H1 (cell line): ENCODE measurements at regions not wholly inside any gene's neighbourhood (a gene's known extent, or its start where the extent isn't known, plus 50 kb on each side); places are given as distances from the start of the nearest gene placed in this dataset.

ENCODE experiments used
- BACH1 ChIP-seq: IDR thresholded peaks from 2 replicates; pipeline ENCODE4 v1.6.1; 2012; ENCODE audit warnings: low read length, improper control_type of control experiment
- BCL11A ChIP-seq, 2 experiments: IDR thresholded peaks; one replicate each; pipeline ENCODE4 v1.6.1; 2011; ENCODE audit warnings: low read depth in 2 of 2, low read length in 2 of 2, mild to moderate bottlenecking in 2 of 2
- CHD1 ChIP-seq: IDR thresholded peaks from 2 replicates; pipeline ENCODE4 v1.6.1; 2012; ENCODE audit warnings: low read depth, low read length, improper control_type of control experiment
- GABPA ChIP-seq: IDR thresholded peaks from 2 replicates; pipeline ENCODE4 v1.6.1; 2011; ENCODE audit warnings: mild to moderate bottlenecking, low read length, moderate library complexity, borderline replicate concordance; ENCODE audit not compliant: insufficient read depth
- HDAC2 ChIP-seq, 2 experiments: fragments of 300-600 bp in 1 of 2; sonication (generic) in 1 of 2; IDR thresholded peaks; 2 replicates each; pipeline ENCODE4 v1.6.1; 2011 to 2012; ENCODE audit warnings: low read depth in 2 of 2, low read length in 2 of 2, mild to moderate bottlenecking in 2 of 2, moderate library complexity in 2 of 2, borderline replicate concordance in 1 of 2, inconsistent platforms in 1 of 2
- RXRA ChIP-seq: IDR thresholded peaks from 2 replicates; pipeline ENCODE4 v1.6.1; 2011; ENCODE audit warnings: low read depth, mild to moderate bottlenecking, low read length, moderate library complexity; ENCODE audit not compliant: insufficient read depth
- SIN3A ChIP-seq, 2 experiments: IDR thresholded peaks in 1 of 2; conservative IDR thresholded peaks in 1 of 2; 2 replicates each; pipeline ENCODE4 v1.6.1; 2011 to 2012; ENCODE audit warnings: low read length in 2 of 2, improper control_type of control experiment in 1 of 2, low read depth in 1 of 2, mild to moderate bottlenecking in 1 of 2
- SP4 ChIP-seq: IDR thresholded peaks from 2 replicates; pipeline ENCODE4 v1.6.1; 2012; ENCODE audit warnings: low read length, inconsistent platforms
- TAF1 ChIP-seq: IDR thresholded peaks from 2 replicates; pipeline ENCODE4 v1.6.1; 2011; ENCODE audit warnings: mild to moderate bottlenecking, low read depth, low read length
- TEAD4 ChIP-seq: IDR thresholded peaks from 2 replicates; pipeline ENCODE4 v1.6.1; 2012; ENCODE audit warnings: low read depth, low read length, inconsistent platforms, mixed read lengths
- TF ChIP-seq, protein P1 (sequence below): fragments of 300-600 bp; sonication (generic); IDR thresholded peaks from 2 replicates; pipeline ENCODE4 v1.7.1; 2012; ENCODE audit warnings: low read length, moderate library complexity, mild to moderate bottlenecking, inconsistent platforms; ENCODE audit not compliant: insufficient replicate concordance
- TF ChIP-seq, protein P2 (sequence below): IDR thresholded peaks from 2 replicates; pipeline ENCODE4 v1.6.1; 2012; ENCODE audit warnings: inconsistent platforms

DNA sequence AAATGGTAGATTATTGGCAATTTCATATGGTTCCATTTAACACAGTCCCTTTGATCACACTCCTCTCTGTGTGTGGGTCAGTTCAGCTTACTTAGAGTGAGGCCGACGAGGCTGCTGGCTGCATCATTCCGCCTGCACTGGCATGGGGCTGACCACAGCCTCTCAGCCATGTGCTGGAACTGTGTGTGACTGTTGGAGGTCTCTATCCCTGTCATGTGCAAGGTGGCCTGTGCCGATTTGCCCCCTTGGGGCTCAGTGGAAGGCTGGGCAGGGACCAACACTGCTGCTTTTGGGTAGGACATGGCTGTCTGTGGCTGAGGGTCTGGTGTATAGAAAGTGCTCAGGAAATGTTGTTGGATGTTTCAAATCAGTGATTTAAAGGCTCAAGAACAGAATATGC lies 454.0 kb upstream of the HS6ST1 start (continued):
- TF ChIP-seq, protein P1, sequence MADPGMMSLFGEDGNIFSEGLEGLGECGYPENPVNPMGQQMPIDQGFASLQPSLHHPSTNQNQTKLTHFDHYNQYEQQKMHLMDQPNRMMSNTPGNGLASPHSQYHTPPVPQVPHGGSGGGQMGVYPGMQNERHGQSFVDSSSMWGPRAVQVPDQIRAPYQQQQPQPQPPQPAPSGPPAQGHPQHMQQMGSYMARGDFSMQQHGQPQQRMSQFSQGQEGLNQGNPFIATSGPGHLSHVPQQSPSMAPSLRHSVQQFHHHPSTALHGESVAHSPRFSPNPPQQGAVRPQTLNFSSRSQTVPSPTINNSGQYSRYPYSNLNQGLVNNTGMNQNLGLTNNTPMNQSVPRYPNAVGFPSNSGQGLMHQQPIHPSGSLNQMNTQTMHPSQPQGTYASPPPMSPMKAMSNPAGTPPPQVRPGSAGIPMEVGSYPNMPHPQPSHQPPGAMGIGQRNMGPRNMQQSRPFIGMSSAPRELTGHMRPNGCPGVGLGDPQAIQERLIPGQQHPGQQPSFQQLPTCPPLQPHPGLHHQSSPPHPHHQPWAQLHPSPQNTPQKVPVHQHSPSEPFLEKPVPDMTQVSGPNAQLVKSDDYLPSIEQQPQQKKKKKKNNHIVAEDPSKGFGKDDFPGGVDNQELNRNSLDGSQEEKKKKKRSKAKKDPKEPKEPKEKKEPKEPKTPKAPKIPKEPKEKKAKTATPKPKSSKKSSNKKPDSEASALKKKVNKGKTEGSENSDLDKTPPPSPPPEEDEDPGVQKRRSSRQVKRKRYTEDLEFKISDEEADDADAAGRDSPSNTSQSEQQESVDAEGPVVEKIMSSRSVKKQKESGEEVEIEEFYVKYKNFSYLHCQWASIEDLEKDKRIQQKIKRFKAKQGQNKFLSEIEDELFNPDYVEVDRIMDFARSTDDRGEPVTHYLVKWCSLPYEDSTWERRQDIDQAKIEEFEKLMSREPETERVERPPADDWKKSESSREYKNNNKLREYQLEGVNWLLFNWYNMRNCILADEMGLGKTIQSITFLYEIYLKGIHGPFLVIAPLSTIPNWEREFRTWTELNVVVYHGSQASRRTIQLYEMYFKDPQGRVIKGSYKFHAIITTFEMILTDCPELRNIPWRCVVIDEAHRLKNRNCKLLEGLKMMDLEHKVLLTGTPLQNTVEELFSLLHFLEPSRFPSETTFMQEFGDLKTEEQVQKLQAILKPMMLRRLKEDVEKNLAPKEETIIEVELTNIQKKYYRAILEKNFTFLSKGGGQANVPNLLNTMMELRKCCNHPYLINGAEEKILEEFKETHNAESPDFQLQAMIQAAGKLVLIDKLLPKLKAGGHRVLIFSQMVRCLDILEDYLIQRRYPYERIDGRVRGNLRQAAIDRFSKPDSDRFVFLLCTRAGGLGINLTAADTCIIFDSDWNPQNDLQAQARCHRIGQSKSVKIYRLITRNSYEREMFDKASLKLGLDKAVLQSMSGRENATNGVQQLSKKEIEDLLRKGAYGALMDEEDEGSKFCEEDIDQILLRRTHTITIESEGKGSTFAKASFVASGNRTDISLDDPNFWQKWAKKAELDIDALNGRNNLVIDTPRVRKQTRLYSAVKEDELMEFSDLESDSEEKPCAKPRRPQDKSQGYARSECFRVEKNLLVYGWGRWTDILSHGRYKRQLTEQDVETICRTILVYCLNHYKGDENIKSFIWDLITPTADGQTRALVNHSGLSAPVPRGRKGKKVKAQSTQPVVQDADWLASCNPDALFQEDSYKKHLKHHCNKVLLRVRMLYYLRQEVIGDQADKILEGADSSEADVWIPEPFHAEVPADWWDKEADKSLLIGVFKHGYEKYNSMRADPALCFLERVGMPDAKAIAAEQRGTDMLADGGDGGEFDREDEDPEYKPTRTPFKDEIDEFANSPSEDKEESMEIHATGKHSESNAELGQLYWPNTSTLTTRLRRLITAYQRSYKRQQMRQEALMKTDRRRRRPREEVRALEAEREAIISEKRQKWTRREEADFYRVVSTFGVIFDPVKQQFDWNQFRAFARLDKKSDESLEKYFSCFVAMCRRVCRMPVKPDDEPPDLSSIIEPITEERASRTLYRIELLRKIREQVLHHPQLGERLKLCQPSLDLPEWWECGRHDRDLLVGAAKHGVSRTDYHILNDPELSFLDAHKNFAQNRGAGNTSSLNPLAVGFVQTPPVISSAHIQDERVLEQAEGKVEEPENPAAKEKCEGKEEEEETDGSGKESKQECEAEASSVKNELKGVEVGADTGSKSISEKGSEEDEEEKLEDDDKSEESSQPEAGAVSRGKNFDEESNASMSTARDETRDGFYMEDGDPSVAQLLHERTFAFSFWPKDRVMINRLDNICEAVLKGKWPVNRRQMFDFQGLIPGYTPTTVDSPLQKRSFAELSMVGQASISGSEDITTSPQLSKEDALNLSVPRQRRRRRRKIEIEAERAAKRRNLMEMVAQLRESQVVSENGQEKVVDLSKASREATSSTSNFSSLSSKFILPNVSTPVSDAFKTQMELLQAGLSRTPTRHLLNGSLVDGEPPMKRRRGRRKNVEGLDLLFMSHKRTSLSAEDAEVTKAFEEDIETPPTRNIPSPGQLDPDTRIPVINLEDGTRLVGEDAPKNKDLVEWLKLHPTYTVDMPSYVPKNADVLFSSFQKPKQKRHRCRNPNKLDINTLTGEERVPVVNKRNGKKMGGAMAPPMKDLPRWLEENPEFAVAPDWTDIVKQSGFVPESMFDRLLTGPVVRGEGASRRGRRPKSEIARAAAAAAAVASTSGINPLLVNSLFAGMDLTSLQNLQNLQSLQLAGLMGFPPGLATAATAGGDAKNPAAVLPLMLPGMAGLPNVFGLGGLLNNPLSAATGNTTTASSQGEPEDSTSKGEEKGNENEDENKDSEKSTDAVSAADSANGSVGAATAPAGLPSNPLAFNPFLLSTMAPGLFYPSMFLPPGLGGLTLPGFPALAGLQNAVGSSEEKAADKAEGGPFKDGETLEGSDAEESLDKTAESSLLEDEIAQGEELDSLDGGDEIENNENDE: no peak
- no peak for TF ChIP-seq TAF1
- TF ChIP-seq CHD1: no peak
- no peak for TF ChIP-seq BACH1
- no peak for TF ChIP-seq BCL11A (IDR thresholded peaks at IDR 0.05; ENCODE audit: low read depth in 2 of 2, low read length in 2 of 2)
- no peak for TF ChIP-seq RXRA
- TF ChIP-seq GABPA: no peak
- TF ChIP-seq SIN3A (conservative IDR thresholded peaks at IDR 0.05 in 1 of 2, IDR thresholded peaks at IDR 0.05 in 1 of 2; ENCODE audit: low read depth in 1 of 2, low read length in 2 of 2): no peak
- TF ChIP-seq HDAC2 (IDR thresholded peaks at IDR 0.05; ENCODE audit: borderline replicate concordance in 1 of 2, low read depth in 2 of 2, low read length in 2 of 2): no peak
- TF ChIP-seq SP4: no peak
- TF ChIP-seq, protein P2, sequence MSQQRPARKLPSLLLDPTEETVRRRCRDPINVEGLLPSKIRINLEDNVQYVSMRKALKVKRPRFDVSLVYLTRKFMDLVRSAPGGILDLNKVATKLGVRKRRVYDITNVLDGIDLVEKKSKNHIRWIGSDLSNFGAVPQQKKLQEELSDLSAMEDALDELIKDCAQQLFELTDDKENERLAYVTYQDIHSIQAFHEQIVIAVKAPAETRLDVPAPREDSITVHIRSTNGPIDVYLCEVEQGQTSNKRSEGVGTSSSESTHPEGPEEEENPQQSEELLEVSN: no peak
- no peak for TF ChIP-seq TEAD4
